PFSK-1 (cell line): ENCODE measurements at regions not wholly inside any gene's neighbourhood (a gene's known extent, or its start where the extent isn't known, plus 50 kb on each side); places are given as distances from the start of the nearest gene placed in this dataset.

Experiments
- FOXP2 ChIP-seq: optimal IDR thresholded peaks from 2 replicates; pipeline ENCODE3; 2011; ENCODE audit warnings: borderline replicate concordance, control low read depth, inconsistent platforms; ENCODE audit not compliant: insufficient read depth; ENCODE audit errors: extremely low read length, extremely low read depth
- POLR2AphosphoS5 ChIP-seq: IDR thresholded peaks from 2 replicates; pipeline ENCODE4 v1.6.1; 2012; ENCODE audit warnings: low read depth, mild to moderate bottlenecking, control low read depth, low read length, moderate library complexity
- REST ChIP-seq, 2 experiments: IDR thresholded peaks; 2 replicates each; pipeline versions ENCODE4 v1.6.1 to v1.8.0; 2011 to 2012; ENCODE audit warnings: low read depth in 2 of 2, low read length in 2 of 2, control low read depth in 1 of 2, inconsistent platforms in 1 of 2, mild to moderate bottlenecking in 1 of 2, moderate library complexity in 1 of 2; ENCODE audit not compliant: insufficient read depth in 1 of 2
- SIN3A ChIP-seq: IDR thresholded peaks from 2 replicates; pipeline ENCODE4 v1.6.1; 2012; ENCODE audit warnings: mild to moderate bottlenecking, low read length, moderate library complexity, borderline replicate concordance; ENCODE audit not compliant: insufficient read depth
- TAF1 ChIP-seq: IDR thresholded peaks from 2 replicates; pipeline ENCODE4 v1.6.1; 2012; ENCODE audit warnings: low read length, control low read depth, borderline replicate concordance; ENCODE audit not compliant: insufficient read depth

GRCh38 chr10:107529350-107529749, 364.8 kb upstream of the SORCS1 start:
- TF ChIP-seq FOXP2 (no peak), SIN3A (no peak), POLR2AphosphoS5 (no peak), REST (IDR thresholded peaks at IDR 0.05; ENCODE audit: insufficient read depth in 1 of 2, low read depth in 2 of 2, low read length in 2 of 2) (no peak), TAF1 (no peak)

GRCh38 chr10:107520348-107520747, 355.8 kb upstream of the SORCS1 start:
- TF ChIP-seq POLR2AphosphoS5, result no peak
- TF ChIP-seq TAF1, result no peak

- no peak for TF ChIP-seq FOXP2
- no peak for TF ChIP-seq POLR2AphosphoS5
- no peak for TF ChIP-seq SIN3A
- no peak for TF ChIP-seq TAF1
- TF ChIP-seq REST (IDR thresholded peaks at IDR 0.05; ENCODE audit: insufficient read depth in 1 of 2, low read depth in 2 of 2, low read length in 2 of 2), result no peak
Observed at GRCh38 chr10:107517811-107518210, 353.3 kb upstream of the SORCS1 start.

GRCh38 chr10:107516349-107516748, 351.8 kb upstream of the SORCS1 start:
- TF ChIP-seq TAF1, result no peak
- no peak for TF ChIP-seq REST (IDR thresholded peaks at IDR 0.05; ENCODE audit: insufficient read depth in 1 of 2, low read depth in 2 of 2, low read length in 2 of 2)
- TF ChIP-seq POLR2AphosphoS5, result no peak
- TF ChIP-seq SIN3A, result no peak
- TF ChIP-seq FOXP2, result no peak

GRCh38 chr10:107502229-107502985, 337.9 kb upstream of the SORCS1 start:
- TF ChIP-seq POLR2AphosphoS5 (no peak), FOXP2 (no peak)

- no peak for TF ChIP-seq FOXP2
- TF ChIP-seq TAF1, result no peak
- TF ChIP-seq SIN3A, result no peak
- no peak for TF ChIP-seq REST (IDR thresholded peaks at IDR 0.05; ENCODE audit: insufficient read depth in 1 of 2, low read depth in 2 of 2, low read length in 2 of 2)
- TF ChIP-seq POLR2AphosphoS5, result no peak
Observed at GRCh38 chr10:107498983-107499382, 334.5 kb upstream of the SORCS1 start.
